GM04504 (cell line): ENCODE measurements at regions not wholly inside any gene's neighbourhood (a gene's known extent, or its start where the extent isn't known, plus 50 kb on each side); places are given as distances from the start of the nearest gene placed in this dataset.
"Not testable (repeated sequence)": the region's sequence is repeated elsewhere in the genome, so short reads cannot be mapped to it uniquely, and the experiment has no call there.

Experiments
- DNase-seq: peaks from one replicate; pipeline ENCODE4 v3.0.0-alpha.2; 2012; ENCODE audit warnings: low read depth

GRCh38 chr5:29247346-29248028 is 1946.0 kb upstream of the CDH6 start:
- DNase-seq: no peak

DNA sequence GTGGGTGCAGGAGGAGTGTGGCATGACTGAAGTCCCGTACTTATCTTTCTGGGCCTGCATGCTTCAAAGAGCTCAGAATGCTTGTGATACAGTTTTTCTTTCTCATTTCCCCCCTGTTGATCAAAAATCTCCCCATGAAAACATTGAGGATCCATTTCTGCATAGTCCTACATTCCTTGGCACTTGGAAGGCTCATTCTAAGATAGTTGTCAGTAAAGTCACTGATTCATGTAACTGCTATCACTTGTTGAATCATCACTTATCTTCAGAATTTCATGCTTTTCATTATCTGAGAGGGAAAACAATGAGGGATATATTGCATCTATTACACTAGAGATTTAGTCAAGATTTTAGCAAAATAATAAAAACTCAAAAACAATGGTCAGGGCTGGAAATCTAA is 1953.1 kb upstream of the CDH6 start:
- DNase-seq: no peak

DNA sequence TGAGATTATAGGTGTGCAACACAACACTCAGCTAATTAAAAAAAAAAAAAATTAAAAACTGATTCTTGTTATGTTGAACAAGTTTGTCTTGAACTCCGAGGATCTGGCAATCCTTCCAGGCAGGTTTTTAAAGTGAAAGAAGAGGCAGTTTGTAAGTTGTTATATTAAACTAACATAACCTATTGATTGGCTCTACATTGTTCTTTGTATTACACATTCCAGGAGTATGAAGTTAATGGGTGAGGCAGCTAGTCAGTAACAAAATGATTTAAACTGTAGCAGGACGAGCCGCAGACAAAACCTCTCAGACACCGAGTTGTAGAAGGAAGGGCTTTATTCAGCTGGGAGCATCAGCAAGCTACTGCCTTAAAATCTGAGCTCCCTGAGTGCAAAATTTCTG is 1953.9 kb upstream of the CDH6 start:
- DNase-seq: no peak

- DNase-seq: no peak
These were observed 1955.4 kb upstream of the CDH6 start for GRCh38 chr5:29238115-29238514.

DNA sequence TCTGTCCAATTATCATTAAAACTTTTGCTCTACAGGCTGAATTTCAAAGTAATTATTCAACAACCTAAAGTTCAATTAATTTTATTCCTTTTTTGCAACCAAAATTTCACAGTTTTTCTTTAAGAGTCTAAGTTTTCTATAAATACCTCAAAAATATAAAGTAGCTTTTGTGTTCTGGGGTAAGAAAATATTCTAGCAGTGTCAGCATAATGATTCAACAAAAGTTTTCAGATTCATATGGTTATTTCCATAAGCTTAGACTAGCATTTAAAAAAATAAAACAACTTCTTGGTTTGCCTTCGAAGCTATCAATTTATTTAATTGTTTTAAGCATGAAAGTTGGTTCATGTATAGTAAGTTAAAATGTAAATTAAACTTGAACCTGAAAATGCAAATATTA is 1962.3 kb upstream of the CDH6 start:
- DNase-seq: no peak

DNA sequence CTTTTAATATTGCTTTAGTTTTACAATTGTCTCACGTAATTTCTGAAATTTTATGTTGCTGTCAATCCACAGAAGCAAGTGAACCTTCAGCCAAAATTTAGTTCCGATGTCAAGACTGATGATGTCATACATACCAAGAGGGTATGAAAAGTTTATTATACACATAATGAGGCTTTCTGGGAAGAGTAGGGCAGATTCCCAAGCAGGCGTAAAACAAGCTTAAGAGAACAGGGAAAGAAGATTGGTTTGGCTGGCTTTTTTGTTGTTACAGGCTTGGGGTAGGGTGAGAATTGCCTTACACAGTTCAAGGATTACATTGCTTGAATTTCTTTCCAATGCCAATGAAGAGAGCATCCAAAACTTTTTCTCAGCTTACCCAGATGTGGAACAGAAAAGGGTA is 1962.9 kb upstream of the CDH6 start:
- no peak for DNase-seq

- no peak for DNase-seq
These were observed 1964.0 kb upstream of the CDH6 start for GRCh38 chr5:29229461-29229860.

GRCh38 chr5:29218138-29218537 is 1975.3 kb upstream of the CDH6 start:
- no peak for DNase-seq

DNA sequence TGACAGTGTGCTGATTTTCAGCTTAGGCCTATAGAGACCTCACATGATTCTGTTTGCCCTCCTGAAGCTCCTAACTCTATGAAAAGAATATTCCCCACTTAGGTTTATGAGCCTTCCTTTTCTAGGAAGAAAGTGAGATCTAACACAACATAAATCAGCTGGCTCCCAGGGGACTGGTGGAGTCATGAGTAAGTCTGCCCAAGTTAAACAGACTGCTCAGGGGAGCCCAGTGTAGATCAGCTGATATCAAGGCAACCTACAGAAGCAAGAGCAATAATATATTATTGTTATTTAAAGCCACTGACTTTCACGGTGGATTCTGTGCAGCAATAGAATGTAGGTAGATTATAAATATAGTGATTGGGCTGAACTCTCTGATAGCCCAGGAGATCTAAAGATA is 1978.6 kb upstream of the CDH6 start:
- DNase-seq: no peak

DNA sequence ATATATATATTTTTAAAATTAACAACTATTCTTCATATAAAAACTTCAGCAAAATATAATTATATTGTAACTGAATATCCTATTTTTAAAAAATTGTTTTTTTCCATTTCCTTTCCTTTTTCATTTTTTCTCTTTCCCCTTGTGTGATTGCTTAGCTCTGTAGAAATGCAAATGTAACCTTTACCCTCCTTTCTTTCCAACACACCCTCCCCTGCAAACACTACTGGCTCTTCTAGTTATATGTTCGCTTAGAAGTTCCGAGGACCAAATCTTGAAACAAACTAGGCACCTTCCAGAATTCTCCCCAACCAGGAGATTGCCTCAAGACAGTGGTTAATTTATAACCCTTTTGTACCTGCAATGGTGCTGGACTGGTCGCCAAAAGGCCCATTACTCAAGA is 1980.0 kb upstream of the CDH6 start:
- DNase-seq: no peak

DNA sequence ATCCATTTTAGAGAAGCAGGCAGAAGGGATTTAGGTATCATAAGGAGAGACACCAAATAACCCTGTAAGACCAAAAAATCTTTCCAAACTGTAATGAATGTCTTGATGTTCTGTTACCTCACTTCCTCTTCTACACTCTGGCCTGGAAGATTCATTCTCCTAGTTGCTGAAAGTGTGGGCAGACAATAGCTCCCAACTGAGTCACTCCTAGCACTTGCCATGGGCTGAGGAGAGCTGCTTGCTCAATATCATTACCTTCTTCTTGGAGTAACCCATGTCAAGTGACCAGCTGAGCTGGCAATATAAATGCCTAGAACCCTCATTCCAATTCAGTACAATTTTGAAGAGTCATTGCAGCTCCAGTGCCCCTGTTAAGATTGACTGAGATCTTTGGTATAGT is 1985.5 kb upstream of the CDH6 start:
- DNase-seq: no peak

DNA sequence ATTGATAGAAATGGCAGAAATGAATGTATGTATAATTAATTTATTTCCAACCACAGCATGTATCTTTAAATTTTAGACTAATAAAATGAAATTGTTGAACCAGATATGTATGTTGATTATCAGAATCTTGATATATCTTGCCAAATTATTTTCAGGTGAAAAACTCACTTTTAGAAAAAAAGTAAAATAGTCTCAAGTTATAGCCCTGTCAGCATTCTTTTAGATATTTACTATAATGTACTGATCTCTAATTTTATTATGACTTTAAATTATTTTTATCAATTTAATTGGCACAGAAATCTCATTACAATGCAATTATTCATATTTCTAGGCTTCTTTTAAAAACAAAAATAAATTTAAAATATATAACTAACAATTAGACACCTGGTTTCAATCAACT is 1990.4 kb upstream of the CDH6 start:
- no peak for DNase-seq

DNA sequence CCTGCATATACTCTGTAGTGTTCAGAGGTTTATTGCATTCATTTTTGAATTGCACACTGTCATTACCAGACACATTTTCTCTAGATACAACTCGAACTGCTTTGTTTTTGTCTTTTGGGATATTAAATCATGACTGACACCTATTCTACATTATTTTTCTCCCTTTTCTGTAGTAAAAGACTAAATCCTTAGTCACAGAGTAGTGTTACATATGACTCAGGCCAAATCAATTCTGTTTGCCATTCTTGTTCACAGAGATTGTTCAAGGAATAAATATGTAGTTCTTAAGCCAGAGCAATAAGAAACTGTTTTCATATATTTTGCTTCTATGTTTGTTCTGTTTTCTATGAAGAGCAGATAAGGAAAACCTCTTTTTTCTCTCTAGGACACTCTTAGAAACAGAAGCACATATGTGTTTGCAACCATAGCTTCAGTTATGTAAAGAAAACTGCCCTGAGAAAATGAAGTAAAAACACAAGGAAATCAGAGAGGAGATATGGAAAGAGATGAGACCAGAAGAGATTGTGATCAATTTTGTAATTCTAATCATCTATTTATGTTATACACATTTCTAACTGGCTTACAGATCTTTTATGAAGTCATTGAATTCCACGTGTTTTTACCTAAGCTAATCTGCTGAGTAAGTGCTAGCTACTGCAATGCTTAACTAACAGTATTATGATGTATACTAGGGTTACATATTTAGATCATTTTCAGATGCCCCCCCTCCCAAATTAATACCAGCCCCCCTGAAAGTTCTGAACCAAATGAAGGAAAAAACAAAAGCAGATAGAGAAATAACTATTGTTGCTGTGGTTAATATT is 1995.6 kb upstream of the CDH6 start:
- no peak for DNase-seq

GRCh38 chr5:29193972-29194371 is 1999.5 kb upstream of the CDH6 start:
- no peak for DNase-seq

DNA sequence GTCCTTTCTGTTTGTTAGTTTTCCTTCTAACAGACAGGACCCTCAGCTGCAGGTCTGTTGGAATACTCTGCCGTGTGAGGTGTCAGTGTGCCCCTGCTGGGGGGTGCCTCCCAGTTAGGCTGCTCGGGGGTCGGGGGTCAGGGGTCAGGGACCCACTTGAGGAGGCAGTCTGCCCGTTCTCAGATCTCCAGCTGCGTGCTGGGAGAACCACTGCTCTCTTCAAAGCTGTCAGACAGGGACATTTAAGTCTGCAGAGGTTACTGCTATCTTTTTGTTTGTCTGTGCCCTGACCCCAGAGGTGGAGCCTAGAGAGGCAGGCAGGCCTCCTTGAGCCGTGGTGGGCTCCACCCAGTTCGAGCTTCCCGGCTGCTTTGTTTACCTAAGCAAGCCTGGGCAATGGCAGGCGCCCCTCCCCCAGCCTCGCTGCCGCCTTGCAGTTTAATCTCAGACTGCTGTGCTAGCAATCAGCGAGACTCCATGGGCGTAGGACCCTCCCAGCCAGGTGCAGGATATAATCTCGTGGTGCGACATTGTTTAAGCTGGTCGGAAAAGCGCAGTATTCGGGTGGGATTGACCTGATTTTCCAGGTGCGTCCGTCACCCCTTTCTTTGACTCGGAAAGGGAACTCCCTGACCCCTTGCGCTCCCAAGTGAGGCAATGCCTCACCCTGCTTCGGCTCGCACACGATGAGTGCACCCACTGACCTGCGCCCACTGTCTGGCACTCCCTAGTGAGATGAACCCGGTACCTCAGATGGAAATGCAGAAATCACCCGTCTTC is 2002.0 kb upstream of the CDH6 start:
- not testable (repeated sequence) for DNase-seq

GRCh38 chr5:29190398-29190797 is 2003.1 kb upstream of the CDH6 start:
- DNase-seq: not testable (repeated sequence)

GRCh38 chr5:29186380-29186779 is 2007.1 kb upstream of the CDH6 start:
- DNase-seq: not testable (repeated sequence)

DNA sequence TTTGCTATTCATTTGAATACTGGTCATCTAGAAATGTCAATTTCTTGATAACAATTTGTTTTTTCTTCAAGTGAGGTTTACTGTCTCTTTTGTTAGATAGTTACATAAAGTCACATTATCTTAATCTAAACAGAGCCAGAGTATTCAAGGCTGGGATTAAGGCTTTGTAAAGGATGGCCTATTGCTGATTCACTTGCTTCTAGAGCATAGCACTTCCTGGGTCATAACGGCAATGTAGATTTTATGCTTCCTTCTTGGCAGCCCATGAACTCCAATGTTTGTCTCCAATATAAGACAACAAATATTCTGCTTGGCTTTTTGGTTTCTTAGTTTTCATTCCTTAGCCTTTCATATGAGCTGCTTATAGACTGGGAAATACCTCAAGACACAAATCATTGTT is 2007.9 kb upstream of the CDH6 start:
- no peak for DNase-seq

- DNase-seq: no peak
These were observed 2017.7 kb upstream of the CDH6 start for GRCh38 chr5:29175774-29176173.

- no peak for DNase-seq
These were observed 2022.9 kb upstream of the CDH6 start for GRCh38 chr5:29170599-29170998.

DNA sequence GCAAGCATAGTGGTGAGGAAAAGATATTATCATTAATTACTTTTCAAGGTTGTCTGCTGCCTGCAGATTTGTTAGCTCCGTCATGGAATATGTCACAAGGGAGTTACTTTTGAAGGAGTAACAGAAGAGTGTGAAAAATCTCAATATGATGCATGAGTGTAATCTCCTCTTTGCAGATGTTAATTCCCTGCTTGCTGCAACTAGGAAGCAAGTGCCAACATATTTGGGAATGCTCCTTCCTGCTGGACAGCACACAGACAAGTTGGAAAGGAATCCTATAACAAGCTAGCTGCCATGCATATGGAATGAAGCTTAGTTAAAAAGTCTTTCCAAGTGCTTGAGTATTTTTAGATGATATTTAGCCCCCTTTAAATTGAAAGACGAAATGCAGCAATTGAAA is 2023.6 kb upstream of the CDH6 start:
- DNase-seq: no peak

GRCh38 chr5:29162297-29162696 is 2031.2 kb upstream of the CDH6 start:
- DNase-seq: no peak
